Neutrophil (primary cell): ENCODE measurements at regions not wholly inside any gene's neighbourhood (a gene's known extent, or its start where the extent isn't known, plus 50 kb on each side); places are given as distances from the start of the nearest gene placed in this dataset.
"Not testable (repeated sequence)": the region's sequence is repeated elsewhere in the genome, so short reads cannot be mapped to it uniquely, and the experiment has no call there.

Experiments used
- H3K27ac ChIP-seq: fragments of 200-600 bp; sonication (generic); 2 replicates; pipeline ENCODE4 v1.5.1; 2016; ENCODE audit warnings: mild to moderate bottlenecking, moderate library complexity
- H3K27me3 ChIP-seq: fragments of 200-600 bp; sonication (generic); 2 replicates; pipeline ENCODE4 v1.6.0; 2016; ENCODE audit warnings: mild to moderate bottlenecking
- H3K36me3 ChIP-seq: fragments of 200-600 bp; sonication (generic); 2 replicates; pipeline ENCODE4 v1.5.1; 2017
- H3K4me1 ChIP-seq, 2 experiments: fragments of 200-600 bp in 1 of 2; sonication (generic) in 1 of 2; 1 replicate in 1 of 2; 2 replicates in 1 of 2; pipeline versions ENCODE4 v1.5.1 to v1.6.1; 2013 to 2016; ENCODE audit warnings: low read depth in 1 of 2, low read length in 1 of 2, mild to moderate bottlenecking in 1 of 2, moderate library complexity in 1 of 2; ENCODE audit not compliant: control insufficient read depth in 1 of 2, insufficient read depth in 1 of 2
- H3K4me3 ChIP-seq, 2 experiments: fragments of 200-600 bp in 1 of 2; sonication (generic) in 1 of 2; 1 replicate in 1 of 2; 2 replicates in 1 of 2; pipeline ENCODE4 v1.5.1; 2013 to 2016; ENCODE audit warnings: low read depth in 1 of 2, low read length in 1 of 2, mild to moderate bottlenecking in 1 of 2, moderate library complexity in 1 of 2
- H3K9me3 ChIP-seq: fragments of 200-600 bp; sonication (generic); 2 replicates; pipeline ENCODE4 v1.5.1; 2016
- TF ChIP-seq, protein P1 (sequence below): fragments of 200-600 bp; sonication (generic); IDR thresholded peaks from 2 replicates; pipeline ENCODE4 v1.5.1; 2016; ENCODE audit warnings: antibody characterized with exemption

DNA sequence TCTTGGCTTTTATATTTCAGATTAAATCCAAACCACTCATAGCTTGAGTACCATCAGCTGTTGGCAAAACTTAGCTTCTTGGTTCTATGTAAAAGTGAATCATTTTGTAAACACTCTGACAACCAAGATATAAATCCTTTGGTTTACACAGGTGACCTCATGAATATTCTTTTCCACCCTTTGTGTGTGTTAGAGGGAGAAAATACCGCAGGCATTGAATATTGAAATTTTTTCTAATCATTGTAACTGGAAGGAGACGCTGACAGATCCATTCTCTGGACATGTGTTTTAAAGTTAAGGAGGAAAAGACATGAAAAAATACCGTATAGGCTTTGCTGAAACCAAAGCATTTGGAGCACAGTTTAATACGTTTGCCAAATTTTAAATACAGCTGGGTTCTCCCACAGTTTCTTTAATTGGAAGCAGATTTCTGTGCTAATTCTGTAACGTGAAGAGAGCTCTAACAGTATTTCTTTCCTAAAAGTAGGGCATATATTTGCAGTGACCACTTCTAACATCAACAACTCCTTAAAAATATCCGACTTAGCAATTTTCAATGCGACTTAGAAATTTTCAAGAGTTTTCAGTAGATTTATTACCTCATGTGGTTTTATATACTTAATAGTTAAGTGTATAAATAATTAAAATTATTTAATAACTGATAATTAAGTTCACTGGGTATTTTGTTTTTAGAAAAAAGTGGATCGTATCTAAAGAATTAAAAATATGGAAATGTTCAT, 388.2 kb downstream of the USP25 start:
- Histone ChIP-seq H3K4me3 (no peak overlapping the region), H3K4me1 (no peaks in the 10 kb centered on the region), H3K27me3 (no peaks in the 10 kb centered on the region), H3K36me3 (no peaks in the 10 kb centered on the region), H3K27ac (no peak overlapping the region), H3K9me3 (no peaks in the 10 kb centered on the region)
- TF ChIP-seq, protein P1, sequence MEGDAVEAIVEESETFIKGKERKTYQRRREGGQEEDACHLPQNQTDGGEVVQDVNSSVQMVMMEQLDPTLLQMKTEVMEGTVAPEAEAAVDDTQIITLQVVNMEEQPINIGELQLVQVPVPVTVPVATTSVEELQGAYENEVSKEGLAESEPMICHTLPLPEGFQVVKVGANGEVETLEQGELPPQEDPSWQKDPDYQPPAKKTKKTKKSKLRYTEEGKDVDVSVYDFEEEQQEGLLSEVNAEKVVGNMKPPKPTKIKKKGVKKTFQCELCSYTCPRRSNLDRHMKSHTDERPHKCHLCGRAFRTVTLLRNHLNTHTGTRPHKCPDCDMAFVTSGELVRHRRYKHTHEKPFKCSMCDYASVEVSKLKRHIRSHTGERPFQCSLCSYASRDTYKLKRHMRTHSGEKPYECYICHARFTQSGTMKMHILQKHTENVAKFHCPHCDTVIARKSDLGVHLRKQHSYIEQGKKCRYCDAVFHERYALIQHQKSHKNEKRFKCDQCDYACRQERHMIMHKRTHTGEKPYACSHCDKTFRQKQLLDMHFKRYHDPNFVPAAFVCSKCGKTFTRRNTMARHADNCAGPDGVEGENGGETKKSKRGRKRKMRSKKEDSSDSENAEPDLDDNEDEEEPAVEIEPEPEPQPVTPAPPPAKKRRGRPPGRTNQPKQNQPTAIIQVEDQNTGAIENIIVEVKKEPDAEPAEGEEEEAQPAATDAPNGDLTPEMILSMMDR = no peak

DNA sequence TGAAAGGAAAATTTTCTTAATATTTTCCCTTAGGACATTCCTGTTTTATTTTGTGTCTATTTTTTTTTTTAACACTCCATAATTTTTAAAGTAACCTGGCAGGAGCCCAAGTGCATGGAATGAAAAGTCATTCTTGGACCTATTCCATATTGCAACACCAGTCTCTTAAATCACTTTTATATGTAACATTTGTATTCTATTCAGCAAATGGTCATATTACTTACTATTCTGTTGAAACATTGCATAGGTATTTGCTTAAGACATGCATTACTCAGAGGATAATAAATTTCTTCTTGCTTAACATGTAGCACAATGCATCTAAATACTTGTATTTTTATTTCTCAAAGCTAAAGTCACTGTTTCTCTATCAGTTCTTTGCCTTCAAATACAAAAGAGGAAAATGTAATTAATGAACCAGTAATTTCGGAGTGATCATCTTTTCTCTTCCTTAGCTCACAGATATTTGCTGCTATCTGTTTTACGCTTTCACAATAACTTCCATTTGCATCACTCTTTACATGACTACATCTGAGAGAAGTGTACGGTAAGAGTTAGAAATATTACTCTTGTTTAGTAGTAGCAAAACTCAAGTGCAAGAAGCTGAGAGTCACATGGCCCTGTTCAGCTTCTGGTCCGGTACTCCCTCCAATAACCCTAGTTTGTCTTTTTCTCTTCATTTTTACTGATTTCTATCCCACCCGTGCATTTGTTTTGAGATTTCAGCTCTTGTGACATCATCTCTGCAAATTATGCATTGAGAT, 394.8 kb downstream of the USP25 start:
- no peaks in the 10 kb centered on the region for H3K9me3 ChIP-seq
- H3K4me1 ChIP-seq = no peaks in the 10 kb centered on the region
- no peak overlapping the region for H3K4me3 ChIP-seq
- no peaks in the 10 kb centered on the region for H3K27me3 ChIP-seq
- no peak overlapping the region for H3K27ac ChIP-seq
- no peaks in the 10 kb centered on the region for H3K36me3 ChIP-seq
- TF ChIP-seq, protein P1 = no peak

DNA sequence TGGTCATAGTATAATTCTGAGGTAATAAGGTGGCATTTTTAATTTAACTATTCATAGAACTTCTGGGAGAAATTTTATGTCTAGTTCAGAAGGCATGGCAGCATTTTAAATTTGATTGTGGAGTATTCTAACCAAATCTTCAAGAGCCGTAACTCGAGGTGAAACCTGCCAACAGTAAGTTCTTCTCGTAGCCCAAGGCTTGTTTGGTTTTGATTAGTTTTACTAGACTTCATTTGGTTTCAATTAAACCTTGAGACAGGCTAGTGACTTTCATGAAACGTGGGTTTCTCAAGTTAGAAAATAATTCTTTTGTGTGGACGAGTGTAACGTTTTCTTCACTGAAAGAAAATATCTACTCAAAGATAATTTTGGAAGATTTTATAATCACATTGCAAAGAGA, 395.5 kb downstream of the USP25 start:
- H3K27ac ChIP-seq = no peak overlapping the region
- TF ChIP-seq, protein P1 = no peak
- no peak overlapping the region for H3K4me3 ChIP-seq

DNA sequence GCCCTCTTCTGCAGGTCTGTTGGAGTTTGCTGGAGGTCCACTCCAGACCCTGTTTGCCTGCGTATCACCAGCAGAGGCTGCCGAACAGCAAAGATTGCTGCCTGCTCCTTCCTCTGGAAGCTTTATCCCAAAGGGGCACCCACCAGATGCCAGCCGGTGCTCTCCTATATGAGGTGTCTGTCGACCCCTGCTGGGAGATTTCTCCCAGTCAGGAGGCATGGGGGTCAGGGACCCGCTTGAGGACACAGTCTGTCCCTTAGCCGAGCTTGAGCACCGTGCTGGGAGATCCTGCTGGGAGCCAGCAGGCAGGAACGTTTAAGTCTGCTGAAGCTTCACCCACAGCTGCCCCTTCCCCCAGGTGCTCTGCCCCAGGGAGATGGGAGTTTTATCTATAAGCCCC, 402.7 kb downstream of the USP25 start:
- H3K4me1 ChIP-seq, H3K27ac ChIP-seq, H3K36me3 ChIP-seq, H3K4me3 ChIP-seq, H3K27me3 ChIP-seq, H3K9me3 ChIP-seq: not testable (repeated sequence)

More for the DNA sequence above, 395.5 kb downstream of the USP25 start:
- no peaks in the 10 kb centered on the region for H3K27me3 ChIP-seq
- no peaks in the 10 kb centered on the region for H3K9me3 ChIP-seq
- no peaks in the 10 kb centered on the region for H3K36me3 ChIP-seq
- no peaks in the 10 kb centered on the region for H3K4me1 ChIP-seq

DNA sequence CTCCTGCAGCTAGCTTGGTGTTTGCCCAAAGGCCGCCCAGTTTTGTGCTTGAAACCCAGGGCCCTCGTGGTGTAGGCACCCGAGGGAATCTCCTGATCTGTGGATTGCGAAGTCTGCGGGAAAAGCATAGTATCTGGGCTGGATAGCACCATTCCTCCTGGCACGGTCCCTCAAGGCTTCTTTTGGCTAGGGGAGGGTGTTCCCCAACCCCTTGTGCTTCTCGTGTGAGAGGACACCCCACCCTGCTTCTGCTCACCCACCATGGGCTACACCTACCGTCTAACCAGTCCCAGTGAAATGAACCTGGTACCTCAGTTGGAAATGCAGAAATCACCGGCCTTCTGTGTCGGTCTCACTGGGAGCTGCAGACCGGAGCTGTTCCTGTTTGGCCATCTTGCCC, 403.5 kb downstream of the USP25 start:
- Histone ChIP-seq H3K36me3 (no peaks in the 10 kb centered on the region), H3K4me3 (no peak overlapping the region), H3K9me3 (no peaks in the 10 kb centered on the region), H3K4me1 (no peaks in the 10 kb centered on the region), H3K27ac (no peak overlapping the region), H3K27me3 (no peaks in the 10 kb centered on the region)
- TF ChIP-seq, protein P1 = no peak

DNA sequence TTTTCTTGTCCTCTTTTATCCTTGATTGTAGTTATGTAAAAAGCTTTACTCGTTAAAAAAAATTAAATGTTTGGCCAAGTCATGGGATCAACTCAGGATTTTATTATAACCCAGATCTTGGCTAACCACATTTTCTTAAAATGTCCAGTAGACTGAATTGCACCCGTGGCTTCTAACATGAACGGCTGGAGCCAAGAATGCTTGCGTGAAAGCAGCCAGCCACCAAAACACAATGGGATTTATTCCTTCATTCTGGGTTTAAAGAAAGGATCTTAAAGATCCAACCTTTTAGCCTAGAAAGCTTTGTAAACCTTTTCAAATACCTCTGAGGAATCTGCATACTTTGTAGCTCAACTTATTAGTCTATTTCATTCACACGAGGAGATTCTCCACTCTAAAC, 404.4 kb downstream of the USP25 start:
- H3K4me3 ChIP-seq = no peak overlapping the region
- TF ChIP-seq, protein P1 = no peak
- no peaks in the 10 kb centered on the region for H3K36me3 ChIP-seq
- H3K27me3 ChIP-seq = no peaks in the 10 kb centered on the region
- no peaks in the 10 kb centered on the region for H3K4me1 ChIP-seq
- H3K27ac ChIP-seq = no peak overlapping the region
- H3K9me3 ChIP-seq = no peaks in the 10 kb centered on the region
